Lung (tissue), 11 donors: ENCODE measurements at regions not wholly inside any gene's neighbourhood (a gene's known extent, or its start where the extent isn't known, plus 50 kb on each side); places are given as distances from the start of the nearest gene placed in this dataset.

Experiments
- ATAC-seq: fragments of 200-7000 bp; cut with Tn5 transposase; one replicate; pipeline ENCODE4 v1.9.1; 2020; ENCODE audit warnings: moderate number of reproducible peaks; ENCODE audit not compliant: insufficient read depth, low FRiP score
- DNase-seq, 3 donors: peaks; one replicate each; pipeline ENCODE4 v3.0.0-alpha.2; 2013 to 2017
- H3K27ac ChIP-seq, 2 donors: one replicate each; pipeline ENCODE4 v1.5.1; 2013; ENCODE audit warnings: mild to moderate bottlenecking in 2 of 2, moderate library complexity in 2 of 2, control low read depth in 1 of 2, inconsistent platforms in 1 of 2, low read depth in 1 of 2, low read length in 1 of 2
- H3K27me3 ChIP-seq, 3 donors: one replicate each; pipeline ENCODE4 v1.5.1; 2013; ENCODE audit warnings: low read length in 2 of 3; ENCODE audit not compliant: control insufficient read depth in 3 of 3, insufficient read depth in 3 of 3
- H3K36me3 ChIP-seq, 4 donors: one replicate each; pipeline ENCODE4 v1.5.1; 2013; ENCODE audit warnings: low read length in 4 of 4, mild to moderate bottlenecking in 1 of 4, moderate library complexity in 1 of 4; ENCODE audit not compliant: control insufficient read depth in 4 of 4, insufficient read depth in 4 of 4
- H3K4me1 ChIP-seq, 5 donors: one replicate each; pipeline ENCODE4 v1.5.1; 2013; ENCODE audit warnings: low read length in 5 of 5, mild to moderate bottlenecking in 2 of 5, moderate library complexity in 1 of 5; ENCODE audit not compliant: control insufficient read depth in 5 of 5, insufficient read depth in 5 of 5
- H3K4me3 ChIP-seq: one replicate; pipeline ENCODE4 v1.5.1; 2013; ENCODE audit warnings: mild to moderate bottlenecking, control low read depth, moderate library complexity
- H3K9ac ChIP-seq, 2 donors: one replicate each; pipeline ENCODE4 v1.5.1; 2013; ENCODE audit warnings: low read length in 2 of 2, control low read depth in 1 of 2; ENCODE audit not compliant: insufficient read depth in 1 of 2
- H3K9me3 ChIP-seq, 4 donors: one replicate each; pipeline ENCODE4 v1.5.1; 2013; ENCODE audit warnings: low read length in 3 of 4, mild to moderate bottlenecking in 1 of 4, moderate library complexity in 1 of 4; ENCODE audit not compliant: control insufficient read depth in 4 of 4, insufficient read depth in 3 of 4
- CTCF ChIP-seq: IDR thresholded peaks from 2 replicates; pipeline ENCODE4 v1.5.1; 2012; ENCODE audit warnings: mild to moderate bottlenecking; ENCODE audit errors: control extremely low read depth, extremely low read depth
- WGBS, 2 donors: extraction: QIAGEN DNeasy Blood & Tissue Kit; methylation state at CpG; one replicate each; pipeline ENCODE4 v1.1.7; 2013; 5-methylcytosine and 5-hydroxymethylcytosine counted together
- donor health status: control.
- donor health status: control.
- donor health status: Bipolar disorder and iron deficiency.
- donor health status: healthy.
- donor health status: DM: yes; HTN: yes; CAD: no.

- DNase-seq: no peak
- H3K27ac ChIP-seq: no peak overlapping the region
- peaks cover 0 to 6% (median 0%) of the 10 kb centered on the region in 5 donors for H3K4me1 ChIP-seq
- no peak overlapping the region for H3K4me3 ChIP-seq
- TF ChIP-seq CTCF: no peak
- WGBS, 2 donors: 64% methylated on average over 11 of the region's 11 CpGs
- H3K9me3 ChIP-seq: peaks cover 0 to 3% (median 0%) of the 10 kb centered on the region in 4 donors
- no peak for ATAC-seq
- H3K27me3 ChIP-seq: no peaks in the 10 kb centered on the region
- H3K36me3 ChIP-seq: no peaks in the 10 kb centered on the region
- H3K9ac ChIP-seq: no peak overlapping the region
Observed at GRCh38 chr17:37833237-37833859, 88.5 kb upstream of the HNF1B start.

GRCh38 chr17:37831986-37832385, 87.1 kb upstream of the HNF1B start:
- Histone ChIP-seq H3K9ac (no peak overlapping the region), H3K36me3 (no peaks in the 10 kb centered on the region), H3K4me3 (no peak overlapping the region), H3K27ac (no peak overlapping the region), H3K27me3 (no peaks in the 10 kb centered on the region), H3K4me1 (peaks cover 0 to 10% (median 0%) of the 10 kb centered on the region in 5 donors), H3K9me3 (peaks cover 0 to 3% (median 0%) of the 10 kb centered on the region in 4 donors)
- DNase-seq: no peak
- WGBS, 2 donors: 94 to 98% methylated on average over 2 of the region's 2 CpGs
- no peak for ATAC-seq
- no peak for TF ChIP-seq CTCF

DNA sequence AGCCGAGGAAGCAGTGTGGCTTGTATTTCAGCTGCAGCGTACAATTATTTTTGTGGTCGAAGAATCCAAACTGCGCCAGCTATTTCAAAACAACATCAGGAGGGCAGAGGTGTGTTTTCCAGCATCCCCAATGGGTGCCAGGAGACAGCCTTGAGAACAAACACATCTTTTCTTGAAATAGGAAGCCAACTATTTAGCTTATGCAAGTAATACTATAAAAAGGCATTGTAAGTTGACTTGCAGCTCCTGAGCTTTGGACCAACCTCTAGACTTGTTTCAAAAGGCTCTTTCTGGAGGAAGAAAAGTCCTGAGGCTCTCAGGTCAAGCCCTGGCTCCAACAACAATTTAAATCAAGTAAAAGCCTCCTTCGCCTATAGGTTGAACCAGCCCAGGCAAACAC, 86.6 kb upstream of the HNF1B start:
- DNase-seq: no peak
- Histone ChIP-seq H3K36me3 (no peaks in the 10 kb centered on the region), H3K4me3 (no peak overlapping the region), H3K9me3 (peaks cover 0 to 3% (median 0%) of the 10 kb centered on the region in 4 donors), H3K27ac (no peak overlapping the region), H3K4me1 (peaks cover 0 to 10% (median 1%) of the 10 kb centered on the region in 5 donors), H3K27me3 (no peaks in the 10 kb centered on the region), H3K9ac (no peak overlapping the region)
- no peak for TF ChIP-seq CTCF
- no peak for ATAC-seq
- 90 to 96% methylated on average over 5 of the region's 5 CpGs for WGBS, 2 donors
